Caco-2 (cell line): ENCODE measurements at regions not wholly inside any gene's neighbourhood (a gene's known extent, or its start where the extent isn't known, plus 50 kb on each side); places are given as distances from the start of the nearest gene placed in this dataset.
A peak's percentile ranks its signal among the peaks of the same experiment; 100 is the strongest.

Source experiments
- BruUV-seq: library from RNA; stranded (reverse); fragments of 400-500 nt; replicated peaks from 2 replicates; lab custom pipeline; 2021; lab: Mats Ljungman, UMichigan
- CTCF ChIA-PET: fragments of 300-600 bp; sonication (Branson Sonifier 250); formaldehyde crosslinking; loops from one replicate; lab custom pipeline; 2022; ENCODE audit warnings: antibody characterized with exemption; lab: Charles Lee
- POLR2A ChIA-PET: fragments of 300-600 bp; sonication (Branson Sonifier 250); formaldehyde crosslinking; loops from one replicate; lab custom pipeline; 2022; ENCODE audit warnings: antibody characterized with exemption; lab: Charles Lee
- DNase-seq, 2 experiments: peaks; one replicate each; pipeline versions ENCODE4 v3.0.0 to v3.0.0-alpha.2; 2020 to 2022
- H3K27me3 ChIP-seq: replicated peaks from 2 replicates; pipeline ENCODE4 v1.6.0; 2011; ENCODE audit warnings: low read length; ENCODE audit not compliant: control insufficient read depth, insufficient read depth
- H3K36me3 ChIP-seq: 2 replicates; pipeline ENCODE4 v1.5.1; 2011; ENCODE audit warnings: low read length; ENCODE audit not compliant: control insufficient read depth, insufficient read depth
- H3K4me1 ChIP-seq: fragments of 250-450 bp; sonication (Bioruptor Pico); 2 replicates; pipeline ENCODE4 v1.5.1; 2020; ENCODE audit warnings: mild to moderate bottlenecking
- H3K4me3 ChIP-seq: 2 replicates; pipeline ENCODE4 v1.5.1; 2011; ENCODE audit warnings: low read depth, mild to moderate bottlenecking, control low read depth, low read length
- H3K9me3 ChIP-seq: fragments of 250-450 bp; sonication (Bioruptor Pico); 2 replicates; pipeline ENCODE4 v1.5.1; 2020; ENCODE audit warnings: mild to moderate bottlenecking, moderate library complexity
- H3K27ac Mint-ChIP-seq: one replicate; pipeline ENCODE4 v1.8.0; 2022; ENCODE audit warnings: mixed read lengths; ENCODE audit not compliant: unreplicated experiment
- H3K27me3 Mint-ChIP-seq: one replicate; pipeline ENCODE4 v1.8.0; 2022; ENCODE audit warnings: mixed read lengths; ENCODE audit not compliant: insufficient read depth, unreplicated experiment
- H3K36me3 Mint-ChIP-seq: one replicate; pipeline ENCODE4 v1.8.0; 2022; ENCODE audit warnings: mild to moderate bottlenecking, mixed read lengths; ENCODE audit not compliant: insufficient read depth, unreplicated experiment
- H3K4me1 Mint-ChIP-seq: one replicate; pipeline ENCODE4 v1.8.0; 2022; ENCODE audit warnings: low read depth, mixed read lengths; ENCODE audit not compliant: unreplicated experiment
- H3K4me3 Mint-ChIP-seq: one replicate; pipeline ENCODE4 v1.8.0; 2022; ENCODE audit warnings: mild to moderate bottlenecking, moderate library complexity, mixed read lengths; ENCODE audit not compliant: unreplicated experiment
- H3K9me3 Mint-ChIP-seq: one replicate; pipeline ENCODE4 v1.8.0; 2022; ENCODE audit warnings: mixed read lengths; ENCODE audit not compliant: unreplicated experiment
- CTCF ChIP-seq, 2 experiments: fragments of 200-600 bp in 1 of 2; IDR thresholded peaks; 1 replicate in 1 of 2; 2 replicates in 1 of 2; pipeline versions ENCODE4 v1.5.1 to v1.8.0; 2011 to 2022; ENCODE audit warnings: antibody characterized with exemption in 1 of 2, control low read depth in 1 of 2, inconsistent platforms in 1 of 2, low read depth in 1 of 2, low read length in 1 of 2, mild to moderate bottlenecking in 1 of 2, moderate library complexity in 1 of 2; ENCODE audit not compliant: insufficient read depth in 1 of 2, severe bottlenecking in 1 of 2, unreplicated experiment in 1 of 2
- intact Hi-C: fragments of 100-400 bp; cut with micrococcal nuclease; formaldehyde crosslinking; loops from one replicate; pipeline ENCODE4 v1.10.0; 2022; ENCODE audit not compliant: unreplicated experiment

DNA sequence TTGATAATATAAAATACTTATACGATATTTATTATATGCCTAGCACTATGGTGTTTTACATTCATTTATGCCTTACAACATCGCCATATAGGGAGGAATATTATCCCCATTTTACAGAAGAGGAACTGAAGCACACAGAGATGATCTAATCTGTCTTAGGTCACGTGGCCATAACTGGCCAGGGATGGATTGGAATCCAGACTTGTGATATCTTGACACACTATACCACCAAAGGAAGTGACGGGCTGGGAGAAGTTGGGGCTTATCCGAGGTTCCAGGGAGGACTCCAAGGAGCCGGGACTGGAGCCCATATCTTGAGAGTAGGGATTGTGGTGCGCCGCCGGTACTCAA, 129.8 kb downstream of the TMEM174 start:
- H3K4me3 ChIP-seq = no peak overlapping the region
- CTCF ChIA-PET = interaction anchor here (2.4 kb wide), 1 partner anchor 87 kb away, joined by 6 read pairs; no protein-coding TSS in a partner anchor
- H3K27ac Mint-ChIP-seq = no peak overlapping the region

GRCh38 chr5:73301208-73301901, 128.4 kb downstream of the TMEM174 start:
- Mint-ChIP-seq H3K4me1 (no peaks in the 10 kb centered on the region), H3K36me3 (peaks cover 3% of the 10 kb centered on the region), H3K4me3 (no peak overlapping the region), H3K27ac (no peak overlapping the region), H3K9me3 (no peaks in the 10 kb centered on the region), H3K27me3 (peaks cover 9% of the 10 kb centered on the region)
- Histone ChIP-seq H3K9me3 (no peaks in the 10 kb centered on the region), H3K4me3 (no peak overlapping the region), H3K36me3 (no peaks in the 10 kb centered on the region), H3K4me1 (no peaks in the 10 kb centered on the region), H3K27me3 (no peaks in the 10 kb centered on the region)
- BruUV-seq = no TSS peak
- no peak for DNase-seq
- ChIA-PET POLR2A (no interaction called here), CTCF (no interaction called here)
- intact Hi-C loops = loop anchor here (5.0 kb wide), 1 partner anchor 151 kb away; no protein-coding TSS in a partner anchor
- TF ChIP-seq CTCF (IDR thresholded peaks at IDR 0.05; ENCODE audit: insufficient read depth in 1 of 2, low read depth in 1 of 2, low read length in 1 of 2, severe bottlenecking in 1 of 2, unreplicated experiment in 1 of 2) = no peak

More for the DNA sequence above, 129.8 kb downstream of the TMEM174 start:
- no peak for DNase-seq
- peaks cover 9% of the 10 kb centered on the region for H3K27me3 Mint-ChIP-seq
- Histone ChIP-seq H3K4me1 (no peaks in the 10 kb centered on the region), H3K27me3 (no peaks in the 10 kb centered on the region), H3K36me3 (no peaks in the 10 kb centered on the region), H3K9me3 (no peaks in the 10 kb centered on the region)
- no TSS peak for BruUV-seq
- no peak for TF ChIP-seq CTCF (IDR thresholded peaks at IDR 0.05; ENCODE audit: insufficient read depth in 1 of 2, low read depth in 1 of 2, low read length in 1 of 2, severe bottlenecking in 1 of 2, unreplicated experiment in 1 of 2)
- no peaks in the 10 kb centered on the region for H3K9me3 Mint-ChIP-seq
- peak overlapping the region; percentile 13 for H3K4me3 Mint-ChIP-seq
- H3K4me1 Mint-ChIP-seq = no peaks in the 10 kb centered on the region
- H3K36me3 Mint-ChIP-seq = no peaks in the 10 kb centered on the region
- POLR2A ChIA-PET = no interaction called here
- intact Hi-C loops = loop anchor here (5.0 kb wide), 1 partner anchor 150 kb away; no protein-coding TSS in a partner anchor

- H3K4me3 Mint-ChIP-seq = no peak overlapping the region
- no TSS peak for BruUV-seq
- H3K9me3 Mint-ChIP-seq = no peaks in the 10 kb centered on the region
- no peaks in the 10 kb centered on the region for H3K36me3 ChIP-seq
- no peak for DNase-seq
- H3K9me3 ChIP-seq = no peaks in the 10 kb centered on the region
- H3K4me1 ChIP-seq = no peaks in the 10 kb centered on the region
- H3K27me3 ChIP-seq = no peaks in the 10 kb centered on the region
- CTCF ChIA-PET = no interaction called here
- no peak overlapping the region for H3K27ac Mint-ChIP-seq
- POLR2A ChIA-PET = no interaction called here
- H3K36me3 Mint-ChIP-seq = peaks cover 5% of the 10 kb centered on the region
- peaks cover 9% of the 10 kb centered on the region for H3K27me3 Mint-ChIP-seq
- TF ChIP-seq CTCF (IDR thresholded peaks at IDR 0.05; ENCODE audit: insufficient read depth in 1 of 2, low read depth in 1 of 2, low read length in 1 of 2, severe bottlenecking in 1 of 2, unreplicated experiment in 1 of 2) = no peak
- H3K4me1 Mint-ChIP-seq = no peaks in the 10 kb centered on the region
- H3K4me3 ChIP-seq = no peak overlapping the region
- intact Hi-C loops = loop anchor here (5.0 kb wide), 1 partner anchor 152 kb away; no protein-coding TSS in a partner anchor
Measured at GRCh38 chr5:73300337-73301207, 127.6 kb downstream of the TMEM174 start.
